A549 (cell line): ENCODE measurements at regions not wholly inside any gene's neighbourhood (a gene's known extent, or its start where the extent isn't known, plus 50 kb on each side); places are given as distances from the start of the nearest gene placed in this dataset.

Experiments
- CTCF ChIP-seq: fragments of >200 bp; sonication (Bioruptor Twin); formaldehyde crosslinking; IDR thresholded peaks from 3 replicates; pipeline ENCODE4 v1.5.1; 2016
- HDAC2 ChIP-seq: fragments of 200-600 bp; sonication (generic); IDR thresholded peaks from 2 replicates; pipeline ENCODE4 v1.6.1; 2016
- JUN ChIP-seq, 2 experiments: fragments of >200 bp; sonication (Bioruptor Twin); formaldehyde crosslinking; IDR thresholded peaks; 2 replicates in 1 of 2; 3 replicates in 1 of 2; pipeline ENCODE4 v1.6.1; 2016 to 2017
- JUNB ChIP-seq: fragments of >200 bp; sonication (Bioruptor Twin); formaldehyde crosslinking; IDR thresholded peaks from 2 replicates; pipeline ENCODE4 v1.6.1; 2016
- MAFK ChIP-seq: fragments of 450-650 bp; IDR thresholded peaks from 2 replicates; pipeline ENCODE4 v1.6.1; 2014; ENCODE audit not compliant: partially characterized antibody
- MAX ChIP-seq: IDR thresholded peaks from 2 replicates; pipeline ENCODE4 v1.6.1; 2012
- MYC ChIP-seq: IDR thresholded peaks from 2 replicates; pipeline ENCODE4 v1.6.1; 2012; ENCODE audit warnings: mild to moderate bottlenecking, inconsistent platforms, low read length, improper control_type of control experiment, borderline replicate concordance
- POLR2A ChIP-seq: IDR thresholded peaks from 2 replicates; pipeline ENCODE4 v1.6.1; 2012; ENCODE audit warnings: mild to moderate bottlenecking, low read length
- RCOR1 ChIP-seq: fragments of 150-350 bp; IDR thresholded peaks from 2 replicates; pipeline ENCODE4 v1.6.1; 2014; ENCODE audit warnings: antibody characterized with exemption, low read length, low read depth

GRCh38 chr2:217117523-217117922 is 257.7 kb upstream of the TNP1 start:
- no peak for TF ChIP-seq POLR2A
- no peak for TF ChIP-seq CTCF
- TF ChIP-seq RCOR1: no peak
- no peak for TF ChIP-seq MAX
- TF ChIP-seq JUNB: no peak
- TF ChIP-seq MYC: no peak
- no peak for TF ChIP-seq JUN (IDR thresholded peaks at IDR 0.05)
- TF ChIP-seq HDAC2: no peak
- no peak for TF ChIP-seq MAFK
